HEK293 (cell line): ENCODE measurements at regions not wholly inside any gene's neighbourhood (a gene's known extent, or its start where the extent isn't known, plus 50 kb on each side); places are given as distances from the start of the nearest gene placed in this dataset.

Experiments used
- CTCF ChIA-PET: fragments of 350-600 bp; formaldehyde crosslinking; extraction: SDS; loops from one replicate; lab custom pipeline; 2021; ENCODE audit warnings: antibody characterized with exemption; lab: Yijun Ruan, JAX
- POLR2A ChIA-PET: fragments of 300-600 bp; formaldehyde crosslinking; extraction: SDS; loops from one replicate; lab custom pipeline; 2020; ENCODE audit warnings: antibody characterized with exemption, inconsistent platforms; lab: Yijun Ruan, JAX
- H3K27ac ChIP-seq: fragments of 200-500 bp; sonication (Bioruptor generic); 2 replicates; pipeline ENCODE4 v1.5.1; 2014; ENCODE audit warnings: low read depth, low read length, control low read depth, inconsistent platforms; ENCODE audit errors: extremely low read depth
- H3K36me3 ChIP-seq, 2 experiments: fragments of 200-500 bp in 1 of 2; sonication (Bioruptor generic) in 1 of 2; 1 replicate in 1 of 2; 2 replicates in 1 of 2; pipeline ENCODE4 v1.5.1; 2014 to 2017; ENCODE audit warnings: inconsistent platforms in 2 of 2, low read length in 2 of 2; ENCODE audit not compliant: control insufficient read depth in 2 of 2, insufficient read depth in 1 of 2
- H3K4me1 ChIP-seq: fragments of 200-500 bp; sonication (Bioruptor generic); 2 replicates; pipeline ENCODE4 v1.5.1; 2014; ENCODE audit warnings: mild to moderate bottlenecking, low read length, inconsistent platforms; ENCODE audit not compliant: control insufficient read depth, insufficient read depth
- H3K4me3 ChIP-seq: 2 replicates; pipeline ENCODE4 v1.5.1; 2011; ENCODE audit warnings: low read depth, mild to moderate bottlenecking, control low read depth, low read length, moderate library complexity
- H3K9me3 ChIP-seq: fragments of 200-500 bp; sonication (Bioruptor generic); 2 replicates; pipeline ENCODE4 v1.5.1; 2014; ENCODE audit warnings: low read depth, low read length, inconsistent platforms; ENCODE audit not compliant: control insufficient read depth, insufficient read depth
- FEZF1 ChIP-seq: fragments of 450-650 bp; formaldehyde crosslinking; IDR thresholded peaks from 2 replicates; pipeline ENCODE4 v1.5.1; 2016; ENCODE audit warnings: missing biosample characterization, missing genetic modification characterization
- GLIS2 ChIP-seq: fragments of 450-650 bp; formaldehyde crosslinking; IDR thresholded peaks from 2 replicates; pipeline ENCODE4 v1.5.1; 2016; ENCODE audit warnings: missing biosample characterization, missing genetic modification characterization
- HOXC10 ChIP-seq: sonication (generic); formaldehyde crosslinking; IDR thresholded peaks from 2 replicates; pipeline ENCODE4 v1.8.1; 2023; ENCODE audit warnings: mild to moderate bottlenecking, missing genetic modification reagents
- MEIS1 ChIP-seq: sonication (generic); formaldehyde crosslinking; IDR thresholded peaks from 2 replicates; pipeline ENCODE4 v1.8.1; 2022; ENCODE audit warnings: missing genetic modification reagents, mild to moderate bottlenecking, borderline replicate concordance
- YY1 ChIP-seq: fragments of 450-650 bp; formaldehyde crosslinking; IDR thresholded peaks from 2 replicates; pipeline ENCODE4 v1.5.1; 2018; ENCODE audit warnings: missing biosample characterization, missing genetic modification characterization
- ZBTB17 ChIP-seq: fragments of 450-650 bp; formaldehyde crosslinking; IDR thresholded peaks from 2 replicates; pipeline ENCODE4 v1.5.1; 2016; ENCODE audit warnings: missing biosample characterization, missing genetic modification characterization
- ZFHX2 ChIP-seq: fragments of 450-650 bp; formaldehyde crosslinking; conservative IDR thresholded peaks from 2 replicates; pipeline ENCODE4 v1.5.1; 2016; ENCODE audit warnings: missing biosample characterization, missing genetic modification characterization
- ZNF10 ChIP-seq: fragments of 450-650 bp; formaldehyde crosslinking; IDR thresholded peaks from 2 replicates; pipeline ENCODE4 v1.5.1; 2017; ENCODE audit warnings: missing biosample characterization, missing genetic modification characterization
- ZNF19 ChIP-seq: fragments of 450-650 bp; formaldehyde crosslinking; IDR thresholded peaks from 2 replicates; pipeline ENCODE4; 2016; ENCODE audit warnings: missing biosample characterization, missing genetic modification characterization, low read depth
- ZNF239 ChIP-seq: fragments of 450-650 bp; formaldehyde crosslinking; IDR thresholded peaks from 2 replicates; pipeline ENCODE4 v1.5.1; 2016; ENCODE audit warnings: missing biosample characterization, missing genetic modification characterization
- ZNF341 ChIP-seq: fragments of 450-650 bp; formaldehyde crosslinking; IDR thresholded peaks from 2 replicates; pipeline ENCODE4; 2016; ENCODE audit warnings: low read depth, missing biosample characterization, missing genetic modification characterization
- ZNF48 ChIP-seq: fragments of 450-650 bp; formaldehyde crosslinking; IDR thresholded peaks from 2 replicates; pipeline ENCODE4 v1.5.1; 2016; ENCODE audit warnings: missing biosample characterization, missing genetic modification characterization
- ZNF501 ChIP-seq: fragments of 450-650 bp; formaldehyde crosslinking; IDR thresholded peaks from 2 replicates; pipeline ENCODE4 v1.5.1; 2016; ENCODE audit warnings: missing biosample characterization, missing genetic modification characterization
- ZNF513 ChIP-seq: fragments of 450-650 bp; IDR thresholded peaks from 2 replicates; pipeline ENCODE4 v1.5.1; 2018; ENCODE audit warnings: missing biosample characterization, missing genetic modification characterization
- ZNF544 ChIP-seq: fragments of 450-650 bp; formaldehyde crosslinking; IDR thresholded peaks from 2 replicates; pipeline ENCODE4 v1.5.0; 2017; ENCODE audit warnings: missing biosample characterization, missing genetic modification characterization
- ZNF561 ChIP-seq: fragments of 450-650 bp; IDR thresholded peaks from 2 replicates; pipeline ENCODE4 v1.5.1; 2018; ENCODE audit warnings: missing biosample characterization, missing genetic modification characterization, borderline replicate concordance
- ZNF629 ChIP-seq: fragments of 450-650 bp; formaldehyde crosslinking; IDR thresholded peaks from 2 replicates; pipeline ENCODE4 v1.5.1; 2017; ENCODE audit warnings: missing biosample characterization, missing genetic modification characterization
- ZNF692 ChIP-seq: fragments of 450-650 bp; formaldehyde crosslinking; IDR thresholded peaks from 2 replicates; pipeline ENCODE4 v1.5.1; 2016; ENCODE audit warnings: missing biosample characterization, missing genetic modification characterization
- ZNF785 ChIP-seq: fragments of 450-650 bp; formaldehyde crosslinking; IDR thresholded peaks from 2 replicates; pipeline ENCODE4 v1.5.1; 2016; ENCODE audit warnings: missing biosample characterization, missing genetic modification characterization
- ZSCAN16 ChIP-seq: fragments of 450-650 bp; formaldehyde crosslinking; IDR thresholded peaks from 2 replicates; pipeline ENCODE4 v1.5.1; 2016; ENCODE audit warnings: missing biosample characterization, missing genetic modification characterization
- ZSCAN30 ChIP-seq: fragments of 450-650 bp; IDR thresholded peaks from 2 replicates; pipeline ENCODE4 v1.5.1; 2018; ENCODE audit warnings: missing biosample characterization, mild to moderate bottlenecking, missing genetic modification characterization, moderate library complexity
- ZSCAN4 ChIP-seq: fragments of 450-650 bp; formaldehyde crosslinking; IDR thresholded peaks from 2 replicates; pipeline ENCODE4 v1.5.1; 2017; ENCODE audit warnings: missing biosample characterization, missing genetic modification characterization

DNA sequence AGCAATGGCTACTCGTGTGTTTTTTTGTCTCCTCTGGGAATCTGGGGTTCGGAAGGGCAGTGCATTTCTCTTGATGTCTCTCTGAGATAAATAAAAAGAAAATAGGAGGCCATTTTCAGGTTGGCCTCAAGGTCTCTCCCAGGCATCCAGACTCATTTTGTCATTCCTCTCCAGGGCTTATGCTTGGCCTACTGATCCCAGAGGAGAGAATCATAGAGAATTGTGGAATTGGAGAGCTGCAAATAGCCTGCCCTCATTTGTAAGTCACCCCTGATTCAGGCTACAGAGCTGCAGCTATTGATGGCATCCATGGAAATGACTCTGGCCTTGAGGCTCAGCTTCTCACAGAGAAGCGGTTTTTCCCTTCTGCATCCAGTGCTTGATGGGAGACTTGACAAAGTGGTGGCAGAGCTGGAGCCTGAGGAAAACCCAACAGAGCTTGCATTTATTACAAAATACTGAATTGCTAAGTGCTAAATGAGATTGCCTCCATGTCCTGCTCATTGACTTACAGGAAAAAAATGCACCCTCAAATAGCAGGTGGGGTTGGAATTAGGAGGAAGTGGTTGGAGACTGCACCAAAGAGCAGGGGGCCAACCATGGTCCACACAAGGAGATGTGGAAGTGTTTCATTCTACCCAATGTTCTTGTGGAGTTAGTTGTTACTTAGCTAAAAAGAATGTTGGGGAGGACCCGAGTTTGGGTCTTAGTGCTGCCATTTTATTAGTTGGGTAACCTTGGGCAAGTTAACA is 140.4 kb downstream of the S1PR1 start:
- Histone ChIP-seq H3K9me3 (no peaks in the 10 kb centered on the region), H3K4me1 (no peaks in the 10 kb centered on the region), H3K4me3 (no peak overlapping the region), H3K27ac (no peak overlapping the region), H3K36me3 (no peaks in the 10 kb centered on the region)
- POLR2A ChIA-PET: no interaction called here
- TF ChIP-seq ZSCAN4 (tag by site-specific recombination) (no peak), ZNF692 (tag by site-specific recombination) (no peak), GLIS2 (tag by site-specific recombination) (no peak), ZNF629 (no peak), ZBTB17 (tag by site-specific recombination) (no peak), ZNF561 (tag by site-specific recombination) (no peak), FEZF1 (tag by site-specific recombination) (no peak), ZNF239 (tag by site-specific recombination) (no peak)
- CTCF ChIA-PET: interaction anchor here (0.9 kb wide), 1 partner anchor 20 kb away, joined by 3 read pairs; no protein-coding TSS in a partner anchor

DNA sequence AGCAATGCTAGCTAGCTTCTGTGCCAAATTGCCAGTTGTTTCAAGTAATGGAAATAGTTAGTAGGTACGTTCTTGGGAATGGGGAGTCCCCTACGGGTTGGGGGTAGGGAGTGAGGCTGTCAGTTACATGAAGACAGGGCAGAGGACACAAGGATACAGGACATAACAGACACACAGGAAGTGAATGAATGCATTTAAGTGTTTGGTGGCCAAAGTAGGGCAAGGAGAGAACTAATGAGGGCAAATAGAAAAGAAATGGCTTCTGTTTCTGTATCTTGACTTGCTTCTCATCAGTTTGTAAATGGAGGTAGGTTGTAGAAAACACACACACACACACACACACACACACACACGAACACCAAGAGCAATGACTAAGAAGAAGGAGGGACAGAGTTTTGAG is 142.2 kb downstream of the S1PR1 start:
- no peaks in the 10 kb centered on the region for H3K36me3 ChIP-seq
- TF ChIP-seq ZSCAN30 (tag by site-specific recombination) (no peak), ZFHX2 (tag by site-specific recombination) (no peak), HOXC10 (no peak), ZNF513 (no peak), ZNF501 (no peak), ZNF785 (tag by site-specific recombination) (no peak), YY1 (no peak), ZSCAN16 (no peak), ZNF341 (tag by site-specific recombination) (no peak)
- H3K4me1 ChIP-seq: no peaks in the 10 kb centered on the region
- ChIA-PET CTCF (no interaction called here), POLR2A (no interaction called here)
- H3K4me3 ChIP-seq: no peak overlapping the region
- H3K27ac ChIP-seq: no peak overlapping the region
- H3K9me3 ChIP-seq: no peaks in the 10 kb centered on the region

GRCh38 chr1:101379950-101380349 is 143.1 kb downstream of the S1PR1 start:
- H3K36me3 ChIP-seq: no peaks in the 10 kb centered on the region
- no peaks in the 10 kb centered on the region for H3K9me3 ChIP-seq
- TF ChIP-seq ZNF544 (no peak), FEZF1 (tag by site-specific recombination) (no peak), ZNF10 (tag by site-specific recombination) (no peak), ZNF19 (tag by site-specific recombination) (no peak), ZNF48 (no peak), MEIS1 (CRISPR knock-in tag) (no peak)
- TF ChIP-seq, all 188 proteins: peak for 0
- Histone ChIP-seq H3K4me3 (no peak overlapping the region), H3K4me1 (no peaks in the 10 kb centered on the region), H3K27ac (no peak overlapping the region)
- POLR2A ChIA-PET: no interaction called here
- CTCF ChIA-PET: no interaction called here
